ENCODE measurements at regions not wholly inside any gene's neighbourhood (a gene's known extent, or its start where the extent isn't known, plus 50 kb on each side); places are given as distances from the start of the nearest gene placed in this dataset.
"Not testable (repeated sequence)": the region's sequence is repeated elsewhere in the genome, so short reads cannot be mapped to it uniquely, and the experiment has no call there.

DNA sequence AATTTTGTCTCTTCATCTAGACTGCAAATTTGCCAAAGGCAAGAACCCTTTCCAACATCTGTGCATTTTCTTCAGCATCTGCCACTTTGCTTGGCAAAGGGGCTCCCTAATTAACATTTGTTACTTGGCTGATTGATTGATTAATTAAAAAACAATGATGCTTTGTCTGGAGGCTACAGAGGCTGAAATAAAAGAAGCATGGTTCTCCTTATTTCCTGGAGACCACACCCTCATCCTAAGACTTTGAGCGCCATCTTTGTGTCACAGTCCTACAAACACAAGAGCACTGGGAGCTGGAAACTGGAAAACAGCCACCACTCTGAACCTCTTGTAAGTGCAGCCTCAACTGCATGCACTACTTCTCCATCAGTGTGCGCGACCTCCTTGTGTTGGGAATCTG lies 189.2 kb downstream of the C7orf25 start:
- ATAC-seq: no peak
- no peaks in the 10 kb centered on the region for H3K4me1 Mint-ChIP-seq (ENCODE audit: low read depth)
- H3K36me3 Mint-ChIP-seq (ENCODE audit: insufficient read depth): no peaks in the 10 kb centered on the region
- H3K9me3 Mint-ChIP-seq: peaks cover 1% of the 10 kb centered on the region
- no peak overlapping the region for H3K4me3 Mint-ChIP-seq
- no peaks in the 10 kb centered on the region for H3K27me3 Mint-ChIP-seq (ENCODE audit: low read depth)
- DNase-seq: no peak

DNA sequence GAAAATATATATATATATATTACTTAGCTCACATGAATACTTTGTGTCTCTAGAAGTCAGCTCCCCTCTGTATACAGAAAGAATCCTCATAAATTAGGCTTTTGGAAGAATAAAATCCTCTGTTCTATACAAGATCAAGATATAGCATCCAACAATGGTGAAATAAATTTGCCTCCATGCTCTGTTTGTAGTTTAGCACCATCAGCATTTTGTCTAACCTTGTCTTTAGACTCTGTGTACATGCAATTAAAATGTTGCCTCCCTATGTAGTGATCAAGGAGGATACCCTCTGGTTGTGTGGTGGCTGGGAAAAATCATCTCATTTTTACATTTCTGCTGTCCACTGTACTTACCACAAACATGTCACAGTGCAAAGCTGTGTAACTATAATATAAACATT lies 189.7 kb downstream of the C7orf25 start:
- Mint-ChIP-seq H3K9me3 (peaks cover 3% of the 10 kb centered on the region), H3K36me3 (ENCODE audit: insufficient read depth) (no peaks in the 10 kb centered on the region), H3K4me3 (no peak overlapping the region), H3K27me3 (ENCODE audit: low read depth) (no peaks in the 10 kb centered on the region), H3K4me1 (ENCODE audit: low read depth) (no peaks in the 10 kb centered on the region)
- no peak for ATAC-seq
- DNase-seq: no peak

DNA sequence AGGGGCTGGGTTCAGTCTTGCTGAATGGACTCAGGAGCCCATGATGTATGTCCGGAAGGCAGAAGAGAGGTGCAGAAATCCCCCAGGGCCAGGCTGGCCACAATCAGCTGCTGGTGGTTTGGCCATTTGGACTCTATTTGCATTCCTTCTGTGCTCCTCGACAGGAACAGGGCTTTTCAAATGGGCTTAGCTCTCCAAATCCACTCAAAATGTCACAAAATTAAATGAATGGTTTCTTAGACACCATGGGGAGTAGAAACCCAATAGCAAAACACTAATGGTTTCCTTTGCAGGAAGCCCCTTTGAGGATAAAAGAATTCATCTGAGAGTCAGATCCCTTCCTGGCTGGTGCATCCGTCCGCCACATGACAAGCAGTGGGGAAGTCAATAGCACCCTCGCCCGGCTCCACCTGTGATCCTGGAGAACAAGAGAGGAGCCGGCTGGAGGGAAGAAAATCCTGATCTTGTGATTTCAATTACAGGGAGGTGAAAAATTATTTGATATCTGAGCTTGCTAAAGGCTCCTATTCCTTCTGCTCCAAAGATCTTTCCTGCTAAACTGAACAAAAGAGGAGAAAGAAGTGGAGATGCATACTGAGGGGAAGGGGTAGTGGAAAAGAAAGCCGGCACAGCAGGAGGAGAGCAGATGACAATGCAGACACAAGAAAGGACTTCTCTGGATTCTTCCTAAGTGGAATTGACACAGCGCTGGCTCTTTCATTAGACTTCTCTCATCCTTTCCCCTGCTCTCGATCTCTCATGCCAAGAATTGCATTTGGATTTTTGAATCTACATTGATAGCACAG lies 190.7 kb downstream of the C7orf25 start:
- DNase-seq (no peak), ATAC-seq (no peak)
- H3K9me3 Mint-ChIP-seq: peaks cover 3% of the 10 kb centered on the region
- H3K4me3 Mint-ChIP-seq: no peak overlapping the region
- no peaks in the 10 kb centered on the region for H3K27me3 Mint-ChIP-seq (ENCODE audit: low read depth)
- H3K4me1 Mint-ChIP-seq (ENCODE audit: low read depth): no peaks in the 10 kb centered on the region
- H3K36me3 Mint-ChIP-seq (ENCODE audit: insufficient read depth): no peaks in the 10 kb centered on the region

DNA sequence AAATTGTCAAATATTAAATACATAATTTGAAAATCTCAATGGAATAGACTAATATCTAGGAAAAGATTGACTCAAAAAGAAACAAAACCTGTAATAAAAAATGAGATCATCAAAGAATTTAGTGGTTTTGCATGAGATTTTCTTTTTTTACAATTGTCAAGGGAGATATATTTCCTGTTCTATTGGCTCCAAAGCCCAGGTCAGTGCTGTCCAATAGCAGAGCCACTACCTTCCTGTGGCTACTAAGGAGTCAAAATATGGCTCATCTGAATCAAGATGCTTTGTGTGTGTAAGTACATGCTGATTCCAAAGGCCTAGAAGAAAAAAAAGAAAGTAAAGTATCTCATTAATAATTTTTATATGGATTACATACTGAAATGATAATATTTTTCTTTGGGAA lies 191.9 kb downstream of the C7orf25 start:
- H3K36me3 Mint-ChIP-seq (ENCODE audit: insufficient read depth): no peaks in the 10 kb centered on the region
- DNase-seq: no peak
- ATAC-seq: no peak
- no peaks in the 10 kb centered on the region for H3K4me1 Mint-ChIP-seq (ENCODE audit: low read depth)
- H3K9me3 Mint-ChIP-seq: peaks cover 3% of the 10 kb centered on the region
- no peak overlapping the region for H3K4me3 Mint-ChIP-seq
- no peaks in the 10 kb centered on the region for H3K27me3 Mint-ChIP-seq (ENCODE audit: low read depth)

DNA sequence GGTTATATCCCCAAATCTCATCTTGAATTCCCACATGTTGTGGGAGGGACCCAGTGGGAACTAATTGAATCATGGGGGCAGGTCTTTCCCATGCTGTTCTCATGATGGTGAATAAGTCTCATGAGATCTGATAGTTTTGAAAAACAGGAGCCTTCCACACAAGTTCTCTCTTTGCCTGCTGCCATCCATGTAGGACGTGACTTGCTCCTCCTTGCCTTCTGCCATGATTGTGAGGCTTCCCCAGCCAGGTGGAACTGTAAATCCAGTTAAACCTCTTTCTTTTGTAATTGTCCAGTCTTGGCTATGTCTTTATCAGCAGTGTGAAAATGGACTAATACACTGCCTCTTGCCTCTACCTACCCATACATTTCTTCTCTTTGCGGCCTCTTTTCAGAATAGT lies 193.4 kb downstream of the C7orf25 start:
- DNase-seq; H3K27me3 Mint-ChIP-seq (ENCODE audit: low read depth); H3K4me3 Mint-ChIP-seq; H3K4me1 Mint-ChIP-seq (ENCODE audit: low read depth); ATAC-seq; H3K9me3 Mint-ChIP-seq; H3K36me3 Mint-ChIP-seq (ENCODE audit: insufficient read depth): not testable (repeated sequence)

DNA sequence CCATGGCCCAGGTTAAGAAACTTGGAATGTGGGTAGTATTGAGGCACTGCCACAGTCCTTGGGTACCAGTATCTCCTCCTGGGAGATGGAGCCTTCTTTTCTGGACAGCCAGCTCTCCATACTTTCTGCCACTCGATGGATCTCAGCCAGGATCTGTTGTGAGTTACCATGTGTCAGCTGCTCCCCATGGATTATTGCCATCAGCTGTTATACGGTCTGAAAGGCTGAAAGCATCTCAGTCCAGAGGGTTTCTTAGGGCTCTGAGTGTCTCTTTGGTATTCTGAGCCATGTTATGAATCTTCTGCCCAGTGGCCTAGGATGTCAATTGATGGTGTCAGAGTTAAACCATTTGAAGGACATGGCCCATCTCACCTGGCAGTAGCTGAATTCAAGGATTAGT lies 197.5 kb downstream of the C7orf25 start:
- no peaks in the 10 kb centered on the region for H3K27me3 Mint-ChIP-seq (ENCODE audit: low read depth)
- H3K36me3 Mint-ChIP-seq (ENCODE audit: insufficient read depth): no peaks in the 10 kb centered on the region
- ATAC-seq: no peak
- peaks cover 6% of the 10 kb centered on the region for H3K9me3 Mint-ChIP-seq
- H3K4me1 Mint-ChIP-seq (ENCODE audit: low read depth): no peaks in the 10 kb centered on the region
- H3K4me3 Mint-ChIP-seq: no peak overlapping the region
- no peak for DNase-seq

DNA sequence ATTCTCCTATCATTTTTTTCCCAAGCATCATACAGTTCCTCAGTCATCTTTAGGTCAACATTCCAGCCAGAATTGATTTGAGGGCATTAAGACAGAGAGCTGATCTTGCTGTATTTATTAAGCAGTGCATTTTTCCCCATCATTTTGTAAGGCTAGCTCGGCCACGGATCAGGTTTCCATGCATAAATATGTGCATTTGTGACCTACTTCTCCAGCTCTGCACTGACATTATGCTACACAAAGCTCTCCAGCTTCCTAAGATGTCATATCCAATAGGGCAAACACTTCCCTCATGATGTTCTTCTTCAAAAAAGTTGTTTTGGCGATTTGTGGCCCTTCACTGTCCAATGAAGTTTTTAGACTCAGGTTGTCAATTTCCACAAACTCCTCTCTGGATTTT lies 202.6 kb downstream of the C7orf25 start:
- Mint-ChIP-seq H3K36me3 (ENCODE audit: insufficient read depth) (no peaks in the 10 kb centered on the region), H3K27me3 (ENCODE audit: low read depth) (no peaks in the 10 kb centered on the region), H3K4me1 (ENCODE audit: low read depth) (no peaks in the 10 kb centered on the region), H3K4me3 (no peak overlapping the region), H3K9me3 (peaks cover 7% of the 10 kb centered on the region)
- no peak for DNase-seq
- ATAC-seq: no peak

DNA sequence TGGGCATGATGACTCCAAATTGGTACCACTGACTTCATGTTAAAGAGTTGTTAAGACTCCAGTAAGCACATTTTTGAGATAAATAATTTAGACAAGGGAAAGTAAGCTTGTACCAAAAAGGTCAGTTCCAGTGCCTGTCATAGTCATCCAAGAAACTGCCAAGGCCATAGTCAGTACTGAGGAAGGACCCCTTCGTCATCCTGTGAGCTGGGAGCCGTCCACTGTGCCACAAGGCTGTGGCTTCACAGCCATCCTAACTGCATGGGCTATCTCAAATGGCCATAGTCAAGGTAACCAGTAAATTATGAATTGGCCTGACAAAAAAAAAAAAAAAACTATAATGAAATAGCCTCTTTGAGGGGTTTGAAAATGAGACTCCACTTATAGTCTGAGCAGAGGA lies 207.2 kb downstream of the C7orf25 start:
- ATAC-seq (no peak), DNase-seq (no peak)
- Mint-ChIP-seq H3K36me3 (ENCODE audit: insufficient read depth) (no peaks in the 10 kb centered on the region), H3K4me1 (ENCODE audit: low read depth) (no peaks in the 10 kb centered on the region), H3K4me3 (no peak overlapping the region), H3K9me3 (peaks cover 4% of the 10 kb centered on the region), H3K27me3 (ENCODE audit: low read depth) (no peaks in the 10 kb centered on the region)

DNA sequence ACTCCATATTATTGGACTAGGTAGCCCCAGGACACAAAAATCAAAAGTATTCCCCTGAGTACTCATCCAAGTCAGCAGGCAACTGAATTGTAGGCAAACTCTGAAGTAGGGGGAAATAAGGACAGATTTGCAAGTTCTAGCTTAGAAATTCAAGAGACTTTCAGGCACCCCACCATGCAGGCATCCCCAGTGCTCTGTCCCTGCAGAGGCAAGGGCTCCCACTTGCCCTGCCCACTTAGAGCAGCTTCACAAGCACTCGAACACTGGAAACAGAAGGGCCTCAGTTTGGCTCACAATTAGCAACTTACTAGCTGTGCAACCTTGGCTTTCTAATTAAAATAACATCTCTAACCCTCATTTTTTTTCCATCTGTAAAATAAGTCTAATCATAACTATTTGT lies 209.2 kb downstream of the C7orf25 start:
- Mint-ChIP-seq H3K4me1 (ENCODE audit: low read depth) (no peaks in the 10 kb centered on the region), H3K9me3 (peaks cover 4% of the 10 kb centered on the region), H3K4me3 (no peak overlapping the region), H3K36me3 (ENCODE audit: insufficient read depth) (no peaks in the 10 kb centered on the region), H3K27me3 (ENCODE audit: low read depth) (no peaks in the 10 kb centered on the region)
- no peak for DNase-seq
- no peak for ATAC-seq

DNA sequence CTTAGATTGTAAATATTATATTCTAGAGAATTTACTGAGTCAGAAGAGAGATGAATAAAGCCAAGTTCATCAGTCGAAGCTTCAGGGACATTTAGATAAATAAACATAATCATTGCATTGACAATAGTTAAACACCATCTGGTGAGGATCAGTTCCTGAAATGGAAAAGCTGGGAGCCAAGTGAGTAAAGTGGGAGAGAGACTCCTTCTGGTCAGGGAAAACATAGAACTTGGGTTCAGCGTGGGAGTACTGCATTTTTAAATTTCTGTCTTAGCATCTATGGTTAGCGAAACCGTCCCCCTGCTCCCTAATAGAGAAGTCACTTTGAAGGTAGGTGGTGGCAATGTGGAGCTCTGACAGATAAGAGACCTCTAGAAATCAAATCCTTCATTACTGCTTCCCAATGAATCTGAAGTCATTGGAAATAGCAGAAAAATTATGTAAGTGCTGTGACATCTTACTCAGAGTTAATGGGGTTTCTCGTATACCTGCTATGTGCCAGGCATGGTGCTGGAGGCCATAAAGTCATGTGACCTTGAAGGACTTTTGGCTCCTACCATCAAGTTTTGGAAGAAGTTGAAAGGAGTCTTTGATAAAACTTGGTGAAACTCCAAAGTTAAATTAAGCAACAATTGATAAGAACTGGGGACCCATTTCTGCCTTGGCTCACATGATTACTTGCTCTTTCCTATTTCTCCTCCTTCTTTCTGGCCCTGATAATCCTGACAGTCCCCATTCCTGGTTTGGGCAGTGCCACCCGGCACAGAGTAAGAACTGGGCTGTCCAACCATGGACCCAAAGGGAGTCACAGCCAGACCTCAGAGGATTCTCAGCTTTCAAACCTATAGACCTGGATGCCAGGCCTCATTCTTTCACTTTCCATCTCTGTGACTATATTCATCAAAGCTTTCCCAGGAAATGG lies 211.2 kb downstream of the C7orf25 start:
- no peaks in the 10 kb centered on the region for H3K27me3 Mint-ChIP-seq (ENCODE audit: low read depth)
- no peaks in the 10 kb centered on the region for H3K4me1 Mint-ChIP-seq (ENCODE audit: low read depth)

DNA sequence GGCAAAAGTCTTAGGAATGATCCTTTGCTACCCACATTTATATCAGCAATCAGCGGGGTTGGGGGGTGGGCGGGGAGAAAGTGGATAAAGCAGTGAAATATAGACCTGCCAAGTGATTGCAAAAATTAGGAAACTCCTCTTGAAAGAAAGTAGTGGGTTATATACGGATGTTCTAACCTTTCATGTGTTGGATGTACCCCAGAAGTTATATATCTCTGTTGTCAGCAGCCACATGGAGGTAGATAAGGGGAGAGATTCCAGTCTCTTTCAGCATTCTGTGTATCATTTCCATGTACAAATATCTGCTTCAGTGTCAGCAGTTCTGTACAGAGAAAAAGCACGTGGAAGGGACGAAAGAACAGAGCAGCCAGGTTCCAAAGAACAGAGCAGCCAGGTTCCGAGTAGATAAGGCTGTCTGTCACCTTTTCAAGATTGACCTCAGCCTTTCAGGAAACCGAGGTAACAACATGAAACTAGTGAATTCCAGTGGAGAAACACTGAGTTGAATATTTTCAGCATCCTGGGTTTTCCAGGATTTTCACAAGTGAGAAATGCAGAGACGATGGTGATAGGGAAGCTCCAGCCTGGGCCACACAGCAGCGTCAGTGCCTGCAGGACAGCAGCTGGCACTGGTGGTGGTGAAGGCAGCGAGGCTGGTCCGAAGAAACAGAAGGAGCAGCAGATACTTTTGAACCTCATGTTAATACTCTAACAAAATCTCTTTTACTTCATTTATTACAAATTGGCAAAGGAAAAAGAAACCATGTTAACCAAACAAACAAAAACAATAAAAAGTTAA lies 212.3 kb downstream of the C7orf25 start:
- no peak for ATAC-seq
- Mint-ChIP-seq H3K9me3 (no peaks in the 10 kb centered on the region), H3K4me3 (no peak overlapping the region), H3K4me1 (ENCODE audit: low read depth) (no peaks in the 10 kb centered on the region), H3K27me3 (ENCODE audit: low read depth) (no peaks in the 10 kb centered on the region), H3K36me3 (ENCODE audit: insufficient read depth) (no peaks in the 10 kb centered on the region)
- no peak for DNase-seq

More for the DNA sequence above, 211.2 kb downstream of the C7orf25 start:
- peaks cover 2% of the 10 kb centered on the region for H3K9me3 Mint-ChIP-seq
- ATAC-seq (no peak), DNase-seq (no peak)
- H3K36me3 Mint-ChIP-seq (ENCODE audit: insufficient read depth): no peaks in the 10 kb centered on the region
- H3K4me3 Mint-ChIP-seq: no peak overlapping the region

DNA sequence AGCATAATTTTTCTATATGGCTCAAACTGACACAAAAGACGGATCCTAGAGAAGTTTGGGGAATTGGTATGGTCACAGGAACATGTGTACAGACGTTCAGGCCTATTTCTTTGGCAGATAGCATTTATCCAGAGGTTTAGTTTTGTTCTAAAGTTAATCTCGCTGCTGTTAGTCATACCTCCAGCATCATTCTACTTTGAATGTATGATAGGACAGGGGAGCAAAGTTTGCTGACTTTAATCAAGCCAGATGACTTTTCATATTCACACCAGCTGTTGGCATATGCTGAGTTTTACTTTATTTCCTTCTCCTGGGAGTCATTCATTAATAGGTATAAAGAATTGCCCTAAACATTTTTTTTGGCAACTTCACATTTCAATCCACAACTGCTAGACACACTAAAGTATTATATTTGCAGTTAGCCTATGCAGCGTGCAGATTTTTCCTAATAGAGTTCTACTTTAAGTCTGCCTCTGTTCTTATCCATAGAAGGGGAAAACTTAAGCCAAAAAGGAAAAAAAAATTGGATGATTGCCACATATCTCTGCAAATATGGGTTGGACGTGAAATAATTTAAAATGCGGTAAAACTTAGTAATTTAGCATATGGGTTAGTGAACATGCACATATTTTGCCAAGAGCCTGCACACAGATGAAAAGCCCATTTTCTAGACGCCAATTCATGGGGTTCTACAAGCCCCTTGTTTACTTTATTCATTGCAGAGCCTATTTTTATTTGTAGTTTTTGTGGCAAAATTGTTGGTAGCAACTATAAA lies 213.1 kb downstream of the C7orf25 start:
- DNase-seq: no peak
- no peak for ATAC-seq
- Mint-ChIP-seq H3K27me3 (ENCODE audit: low read depth) (no peaks in the 10 kb centered on the region), H3K4me1 (ENCODE audit: low read depth) (no peaks in the 10 kb centered on the region), H3K36me3 (ENCODE audit: insufficient read depth) (no peaks in the 10 kb centered on the region), H3K9me3 (no peaks in the 10 kb centered on the region), H3K4me3 (no peak overlapping the region)

DNA sequence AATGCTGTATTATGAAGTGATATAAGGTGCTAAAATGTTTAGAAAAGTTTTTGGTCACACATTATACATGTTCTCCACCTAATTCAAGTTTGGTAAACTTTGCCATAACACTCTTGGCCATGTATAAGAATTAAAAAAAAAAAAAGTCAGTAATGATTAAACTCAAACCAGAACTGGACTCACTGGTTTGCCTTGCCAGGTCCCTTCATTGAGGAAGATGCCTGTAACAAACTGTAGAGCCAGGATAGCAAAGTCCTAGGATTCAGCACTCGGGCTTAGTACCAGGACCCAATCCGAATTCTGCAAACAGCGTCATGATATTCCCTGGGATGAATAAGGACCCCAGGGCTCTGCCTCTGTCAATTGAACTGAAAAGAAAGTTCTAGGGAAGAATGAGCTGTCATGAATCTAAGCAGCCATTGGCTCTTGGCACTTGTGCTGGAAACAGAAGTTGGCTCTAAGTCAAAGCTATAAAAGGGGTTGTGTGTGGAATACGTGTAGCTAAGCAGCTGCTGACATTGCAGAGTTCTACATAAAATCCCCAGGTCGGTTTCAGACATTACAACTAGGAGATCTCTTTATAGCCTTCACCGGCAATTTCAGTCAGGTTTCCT lies 216.9 kb downstream of the C7orf25 start:
- DNase-seq (no peak), ATAC-seq (no peak)
- Mint-ChIP-seq H3K36me3 (ENCODE audit: insufficient read depth) (no peaks in the 10 kb centered on the region), H3K4me3 (no peak overlapping the region), H3K9me3 (no peaks in the 10 kb centered on the region), H3K27me3 (ENCODE audit: low read depth) (no peaks in the 10 kb centered on the region), H3K4me1 (ENCODE audit: low read depth) (no peaks in the 10 kb centered on the region)
